ENCODE measurements at regions not wholly inside any gene's neighbourhood (a gene's known extent, or its start where the extent isn't known, plus 50 kb on each side); places are given as distances from the start of the nearest gene placed in this dataset.

GRCh38 chr20:22058746-22059145 is 353.3 kb downstream of the PAX1 start:
- TF ChIP-seq CTCF (IDR thresholded peaks at IDR 0.05) (no peak), POLR2A (IDR thresholded peaks at IDR 0.05) (no peak), POLR2AphosphoS5 (IDR thresholded peaks at IDR 0.05; ENCODE audit: insufficient read depth in 1 of 2, low read depth in 1 of 2) (no peak)

Measured in vagina (tissue), 2 donors.